ENCODE measurements at regions not wholly inside any gene's neighbourhood (a gene's known extent, or its start where the extent isn't known, plus 50 kb on each side); places are given as distances from the start of the nearest gene placed in this dataset.

DNA sequence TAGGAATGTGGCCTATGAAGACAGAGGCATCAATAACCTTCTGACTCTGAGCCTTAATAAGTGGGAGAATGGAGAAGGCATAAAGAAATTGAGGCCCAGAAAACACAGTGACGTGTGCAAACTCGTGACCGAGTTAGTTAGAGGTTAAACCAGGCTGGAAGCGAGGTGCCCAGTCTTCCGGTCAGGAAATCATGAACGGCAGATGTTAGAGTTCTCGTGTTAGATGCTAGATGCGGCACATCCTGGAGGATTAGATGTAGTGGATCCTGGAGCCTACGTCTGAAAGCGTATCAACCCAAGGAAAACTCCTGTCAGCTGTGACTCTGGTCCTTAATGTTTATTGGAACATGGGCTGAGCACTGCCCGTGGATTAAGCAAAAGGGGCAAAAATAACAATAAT lies 275.9 kb downstream of the TCF7L2 start:
- ATAC-seq = no peak
- intact Hi-C loops (cut with micrococcal nuclease) = no loop called here
- no peak overlapping the region for H3K4me3 ChIP-seq (ENCODE audit: low read length)
- H3K4me1 ChIP-seq (ENCODE audit: control insufficient read depth, insufficient read depth, low read length) = peaks cover 3% of the 10 kb centered on the region
- WGBS (ENCODE audit: insufficient coverage) = 94% methylated on average over 10 of the region's 11 CpGs
- Mint-ChIP-seq H3K9me3 (no peaks in the 10 kb centered on the region), H3K4me3 (no peak overlapping the region), H3K27me3 (ENCODE audit: low read depth in 2 of 2) (peaks cover 16 to 30% of the 10 kb centered on the region in 2 donors), H3K36me3 (no peaks in the 10 kb centered on the region), H3K4me1 (peaks cover 0 to 4% of the 10 kb centered on the region in 2 donors), H3K27ac (no peak overlapping the region)
- H3K36me3 ChIP-seq (ENCODE audit: control insufficient read depth, insufficient read depth, low read length) = no peaks in the 10 kb centered on the region
- DNase-seq = no peak
- H3K9me3 ChIP-seq (ENCODE audit: control insufficient read depth, insufficient read depth, low read length) = no peaks in the 10 kb centered on the region
- H3K27ac ChIP-seq (ENCODE audit: low read length) = no peak overlapping the region
- TF ChIP-seq, protein P1, sequence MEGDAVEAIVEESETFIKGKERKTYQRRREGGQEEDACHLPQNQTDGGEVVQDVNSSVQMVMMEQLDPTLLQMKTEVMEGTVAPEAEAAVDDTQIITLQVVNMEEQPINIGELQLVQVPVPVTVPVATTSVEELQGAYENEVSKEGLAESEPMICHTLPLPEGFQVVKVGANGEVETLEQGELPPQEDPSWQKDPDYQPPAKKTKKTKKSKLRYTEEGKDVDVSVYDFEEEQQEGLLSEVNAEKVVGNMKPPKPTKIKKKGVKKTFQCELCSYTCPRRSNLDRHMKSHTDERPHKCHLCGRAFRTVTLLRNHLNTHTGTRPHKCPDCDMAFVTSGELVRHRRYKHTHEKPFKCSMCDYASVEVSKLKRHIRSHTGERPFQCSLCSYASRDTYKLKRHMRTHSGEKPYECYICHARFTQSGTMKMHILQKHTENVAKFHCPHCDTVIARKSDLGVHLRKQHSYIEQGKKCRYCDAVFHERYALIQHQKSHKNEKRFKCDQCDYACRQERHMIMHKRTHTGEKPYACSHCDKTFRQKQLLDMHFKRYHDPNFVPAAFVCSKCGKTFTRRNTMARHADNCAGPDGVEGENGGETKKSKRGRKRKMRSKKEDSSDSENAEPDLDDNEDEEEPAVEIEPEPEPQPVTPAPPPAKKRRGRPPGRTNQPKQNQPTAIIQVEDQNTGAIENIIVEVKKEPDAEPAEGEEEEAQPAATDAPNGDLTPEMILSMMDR (IDR thresholded peaks at IDR 0.05) = no peak
- H3K27me3 ChIP-seq (ENCODE audit: control insufficient read depth, insufficient read depth, low read length) = peaks cover 4% of the 10 kb centered on the region

DNA sequence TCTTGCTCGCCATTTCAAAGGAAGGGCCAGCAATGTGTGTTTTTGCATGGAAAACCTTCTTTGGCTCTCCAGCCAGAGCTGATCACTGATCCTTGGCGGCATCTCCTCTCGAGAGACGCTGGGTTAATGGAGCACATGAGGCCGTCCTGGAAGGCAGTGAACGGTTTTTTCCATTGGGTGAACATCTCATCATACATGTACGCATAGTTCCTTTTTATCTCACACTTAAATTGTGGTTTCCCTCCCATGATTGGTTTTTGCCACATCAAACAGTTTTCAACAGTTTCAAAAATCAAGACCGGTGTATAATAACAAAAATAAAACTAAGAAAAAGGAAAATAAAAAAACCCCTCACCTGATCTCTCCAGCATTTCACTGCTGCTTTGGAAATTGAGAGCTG lies 276.4 kb downstream of the TCF7L2 start:
- DNase-seq (peak in 1 of 2 donors; percentile 39), ATAC-seq (no peak)
- H3K36me3 ChIP-seq (ENCODE audit: control insufficient read depth, insufficient read depth, low read length) = no peaks in the 10 kb centered on the region
- intact Hi-C loops (cut with micrococcal nuclease) = no loop called here
- TF ChIP-seq, protein P1 (IDR thresholded peaks at IDR 0.05) = no peak
- Mint-ChIP-seq H3K4me3 (no peak overlapping the region), H3K4me1 (peaks cover 0 to 4% of the 10 kb centered on the region in 2 donors), H3K9me3 (no peaks in the 10 kb centered on the region), H3K36me3 (no peaks in the 10 kb centered on the region), H3K27ac (no peak overlapping the region), H3K27me3 (ENCODE audit: low read depth in 2 of 2) (peaks cover 16 to 30% of the 10 kb centered on the region in 2 donors)
- H3K27me3 ChIP-seq (ENCODE audit: control insufficient read depth, insufficient read depth, low read length) = peaks cover 4% of the 10 kb centered on the region
- WGBS (ENCODE audit: insufficient coverage) = 13% methylated on average over 7 of the region's 8 CpGs
- no peak overlapping the region for H3K4me3 ChIP-seq (ENCODE audit: low read length)
- H3K4me1 ChIP-seq (ENCODE audit: control insufficient read depth, insufficient read depth, low read length) = peaks cover 3% of the 10 kb centered on the region
- no peaks in the 10 kb centered on the region for H3K9me3 ChIP-seq (ENCODE audit: control insufficient read depth, insufficient read depth, low read length)
- no peak overlapping the region for H3K27ac ChIP-seq (ENCODE audit: low read length)

DNA sequence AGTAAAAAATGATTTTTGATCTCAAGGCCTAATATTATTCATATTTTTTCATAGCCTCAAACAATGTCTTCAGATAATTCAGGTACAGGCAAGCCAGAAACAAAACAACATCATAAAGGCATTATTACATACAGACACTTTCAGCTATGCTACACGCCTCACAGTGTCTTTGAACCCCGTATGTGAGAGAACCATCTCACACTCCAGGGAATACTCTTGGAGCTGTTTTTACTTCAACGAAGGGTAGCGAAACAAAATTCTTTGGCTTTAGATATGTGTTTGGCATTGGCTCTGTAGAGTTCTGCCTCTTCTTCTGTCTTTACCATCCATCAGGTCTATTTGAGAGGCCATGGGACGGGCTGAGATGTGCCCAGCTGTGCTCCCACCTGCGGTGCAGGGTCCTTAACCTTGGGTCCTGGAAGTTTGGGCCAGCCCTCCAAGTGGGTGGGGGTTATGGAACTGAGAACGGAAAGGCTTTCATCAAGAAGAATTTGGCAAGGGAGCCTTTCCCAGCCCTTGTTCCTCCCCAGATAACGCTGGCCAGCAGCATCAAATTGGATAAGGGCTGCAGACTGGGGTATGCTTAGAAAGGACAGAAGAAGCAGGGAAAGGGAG lies 276.9 kb downstream of the TCF7L2 start:
- Mint-ChIP-seq H3K36me3 (no peaks in the 10 kb centered on the region), H3K27ac (no peak overlapping the region), H3K9me3 (no peaks in the 10 kb centered on the region), H3K4me1 (peaks cover 0 to 1% of the 10 kb centered on the region in 2 donors), H3K27me3 (ENCODE audit: low read depth in 2 of 2) (peaks cover 16 to 29% of the 10 kb centered on the region in 2 donors), H3K4me3 (no peak overlapping the region)
- TF ChIP-seq, protein P1 (IDR thresholded peaks at IDR 0.05) = no peak
- Histone ChIP-seq H3K4me1 (ENCODE audit: control insufficient read depth, insufficient read depth, low read length) (peaks cover 3% of the 10 kb centered on the region), H3K9me3 (ENCODE audit: control insufficient read depth, insufficient read depth, low read length) (no peaks in the 10 kb centered on the region), H3K36me3 (ENCODE audit: control insufficient read depth, insufficient read depth, low read length) (no peaks in the 10 kb centered on the region), H3K27ac (ENCODE audit: low read length) (no peak overlapping the region), H3K4me3 (ENCODE audit: low read length) (no peak overlapping the region), H3K27me3 (ENCODE audit: control insufficient read depth, insufficient read depth, low read length) (peaks cover 3% of the 10 kb centered on the region)
- 81% methylated on average over 6 of the region's 8 CpGs for WGBS (ENCODE audit: insufficient coverage)
- intact Hi-C loops (cut with micrococcal nuclease) = no loop called here
- ATAC-seq (no peak), DNase-seq (no peak)

DNA sequence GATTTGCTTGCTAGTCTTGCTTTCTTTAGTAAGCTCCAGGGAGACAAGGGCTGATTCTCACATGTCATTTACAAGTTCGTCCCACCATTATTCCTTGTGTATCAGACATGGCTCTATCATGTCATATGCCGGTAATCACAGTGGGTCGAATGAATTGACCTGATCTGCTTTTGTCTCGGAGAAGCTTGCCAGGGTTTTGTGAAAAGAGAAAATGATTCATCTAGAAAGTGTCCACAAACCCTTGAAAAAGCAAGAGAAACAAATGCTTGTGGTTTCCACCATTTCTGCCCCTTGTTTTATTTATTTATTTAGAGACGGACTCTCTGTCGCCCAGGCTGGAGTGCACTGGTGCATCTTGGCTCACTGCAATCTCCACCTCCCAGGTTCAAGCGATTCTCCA lies 278.5 kb downstream of the TCF7L2 start:
- no peak for ATAC-seq
- no peaks in the 10 kb centered on the region for H3K36me3 Mint-ChIP-seq
- WGBS (ENCODE audit: insufficient coverage) = 86% methylated on average over 7 of the region's 7 CpGs

More for the DNA sequence above, 278.5 kb downstream of the TCF7L2 start:
- Mint-ChIP-seq H3K4me3 (no peak overlapping the region), H3K27ac (no peak overlapping the region), H3K27me3 (ENCODE audit: low read depth in 2 of 2) (peaks cover 11 to 19% of the 10 kb centered on the region in 2 donors), H3K9me3 (no peaks in the 10 kb centered on the region), H3K4me1 (peaks cover 5 to 7% of the 10 kb centered on the region in 2 donors)
- Histone ChIP-seq H3K27me3 (ENCODE audit: control insufficient read depth, insufficient read depth, low read length) (no peaks in the 10 kb centered on the region), H3K27ac (ENCODE audit: low read length) (no peak overlapping the region), H3K4me3 (ENCODE audit: low read length) (no peak overlapping the region), H3K4me1 (ENCODE audit: control insufficient read depth, insufficient read depth, low read length) (peaks cover 3% of the 10 kb centered on the region), H3K9me3 (ENCODE audit: control insufficient read depth, insufficient read depth, low read length) (no peaks in the 10 kb centered on the region), H3K36me3 (ENCODE audit: control insufficient read depth, insufficient read depth, low read length) (no peaks in the 10 kb centered on the region)
- TF ChIP-seq, protein P1 (IDR thresholded peaks at IDR 0.05) = no peak
- DNase-seq = no peak
- intact Hi-C loops (cut with micrococcal nuclease) = no loop called here

All from natural killer cell (primary cell).